Right lobe of liver (tissue), 4 donors: ENCODE measurements at regions not wholly inside any gene's neighbourhood (a gene's known extent, or its start where the extent isn't known, plus 50 kb on each side); places are given as distances from the start of the nearest gene placed in this dataset.

Experiments
- CTCF ChIP-seq, 4 donors: fragments of 200-600 bp in 3 of 4; fragments of 450-650 bp in 1 of 4; IDR thresholded peaks; one replicate each; pipeline versions ENCODE4 v1.5.1 to v1.8.0; 2016 to 2022; ENCODE audit warnings: antibody characterized with exemption in 4 of 4, mild to moderate bottlenecking in 2 of 4
- POLR2A ChIP-seq: fragments of 450-650 bp; IDR thresholded peaks from one replicate; pipeline ENCODE4 v1.6.1; 2017; ENCODE audit warnings: antibody characterized with exemption, mild to moderate bottlenecking
- donor health status: DM: no; HTN: no; CAD: no.
- donor health status: DM: no; HTN: no; CAD: no.
- donor health status: DM: no; HTN: yes; CAD: no.

DNA sequence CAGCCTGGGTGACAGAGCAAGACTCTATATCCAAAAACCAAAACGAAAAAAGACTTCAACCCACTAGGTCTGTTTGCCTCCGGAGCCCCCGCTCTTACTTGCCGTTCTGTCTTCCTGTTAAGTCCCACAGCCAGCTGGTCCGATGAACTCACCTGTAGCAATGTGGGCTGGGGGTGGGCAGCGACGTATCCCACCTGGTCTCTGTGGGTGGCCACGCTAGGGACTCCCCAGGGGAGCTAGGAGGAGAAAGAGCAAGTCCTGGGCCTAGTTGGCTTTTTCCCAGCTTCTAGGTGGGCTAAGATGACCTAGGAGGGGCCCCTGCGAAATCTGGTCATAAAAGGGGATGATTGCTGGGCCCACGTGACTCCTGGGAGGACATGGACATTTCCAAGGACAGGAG is 166.0 kb upstream of the KCNG1 start:
- TF ChIP-seq CTCF (IDR thresholded peaks at IDR 0.05) (no peak), POLR2A (no peak)
